Endothelial cell of umbilical vein (primary cell): ENCODE measurements at regions not wholly inside any gene's neighbourhood (a gene's known extent, or its start where the extent isn't known, plus 50 kb on each side); places are given as distances from the start of the nearest gene placed in this dataset.

ENCODE experiments used
- BruUV-seq: library from RNA; stranded (reverse); fragments of 400-500 nt; replicated peaks from 2 replicates; lab custom pipeline; 2021; lab: Mats Ljungman, UMichigan
- CTCF ChIA-PET: fragments of 300-600, 350-600 bp; sonication (Branson Sonifier 250); formaldehyde crosslinking; loops from one replicate; lab custom pipeline; 2021; ENCODE audit warnings: antibody characterized with exemption, inconsistent platforms; lab: Charles Lee
- POLR2A ChIA-PET: fragments of 300-600, 350-600 bp; sonication (Branson Sonifier 250); formaldehyde crosslinking; loops from one replicate; lab custom pipeline; 2021; ENCODE audit warnings: antibody characterized with exemption, inconsistent platforms; lab: Charles Lee
- DNase-seq: peaks from one replicate; pipeline ENCODE4 v3.0.0-alpha.2; 2011; ENCODE audit warnings: low read depth, low spot score
- FAIRE-seq: peaks from 2 replicates; lab custom pipeline; 2011; peaks lifted over from hg19 to GRCh38; lab: Jason Lieb, UNC
- H2AFZ ChIP-seq: 2 replicates; pipeline ENCODE4 v1.6.0; 2012; ENCODE audit warnings: low read depth, low read length, control low read depth, inconsistent platforms
- H3K27ac ChIP-seq: 2 replicates; pipeline ENCODE4 v1.5.1; 2011; ENCODE audit warnings: low read depth, mild to moderate bottlenecking, control low read depth, low read length, moderate library complexity; ENCODE audit not compliant: insufficient read depth
- H3K27me3 ChIP-seq, 2 experiments: 2 replicates each; pipeline versions ENCODE4 v1.6.0 to v1.6.1; 2011; ENCODE audit warnings: low read length in 2 of 2, mixed read lengths in 1 of 2; ENCODE audit not compliant: control insufficient read depth in 2 of 2, insufficient read depth in 2 of 2
- H3K36me3 ChIP-seq, 2 experiments: 2 replicates in 1 of 2; 3 replicates in 1 of 2; pipeline ENCODE4 v1.5.1; 2011; ENCODE audit warnings: low read length in 2 of 2, mild to moderate bottlenecking in 1 of 2, moderate library complexity in 1 of 2; ENCODE audit not compliant: control insufficient read depth in 2 of 2, insufficient read depth in 2 of 2; ENCODE audit errors: extremely low read depth in 1 of 2
- H3K4me1 ChIP-seq: 3 replicates; pipeline ENCODE4 v1.5.1; 2011; ENCODE audit warnings: mild to moderate bottlenecking, low read length; ENCODE audit not compliant: control insufficient read depth, insufficient read depth; ENCODE audit errors: extremely low read depth
- H3K4me2 ChIP-seq: 2 replicates; pipeline ENCODE4 v1.6.1; 2011; ENCODE audit warnings: low read length, control low read depth, mixed read lengths; ENCODE audit not compliant: insufficient read depth
- H3K4me3 ChIP-seq, 3 experiments: fragments of 200-600 bp in 1 of 3; sonication (generic), shearing (Covaris generic) in 1 of 3; replicated peaks in 1 of 3; 2 replicates each; pipeline ENCODE4 v1.5.1; 2011 to 2016; ENCODE audit warnings: control low read depth in 3 of 3, low read length in 3 of 3, mild to moderate bottlenecking in 2 of 3, inconsistent platforms in 1 of 3, low read depth in 1 of 3, moderate library complexity in 1 of 3; ENCODE audit not compliant: insufficient read depth in 1 of 3
- H3K79me2 ChIP-seq: 2 replicates; pipeline ENCODE4 v1.6.0; 2012; ENCODE audit warnings: low read length, inconsistent platforms; ENCODE audit not compliant: control insufficient read depth, insufficient read depth
- H3K9ac ChIP-seq: replicated peaks from 2 replicates; pipeline ENCODE3; 2011; ENCODE audit warnings: low read length, control low read depth; ENCODE audit not compliant: insufficient read depth; ENCODE audit errors: extremely low read depth
- H3K9me1 ChIP-seq: replicated peaks from 3 replicates; pipeline ENCODE4 v1.6.0; 2011; ENCODE audit warnings: mild to moderate bottlenecking, low read length; ENCODE audit not compliant: control insufficient read depth, insufficient read depth; ENCODE audit errors: extremely low read depth
- H3K9me3 ChIP-seq: replicated peaks from 2 replicates; pipeline ENCODE4 v1.5.1; 2012; ENCODE audit warnings: low read length, inconsistent platforms; ENCODE audit not compliant: control insufficient read depth, insufficient read depth
- H4K20me1 ChIP-seq: replicated peaks from 2 replicates; pipeline ENCODE3; 2011; ENCODE audit warnings: mild to moderate bottlenecking, low read length; ENCODE audit not compliant: control insufficient read depth, insufficient read depth; ENCODE audit errors: extremely low read depth
- CTCF ChIP-seq, 2 donors: IDR thresholded peaks; 1 replicate in 1 of 2; 2 replicates in 1 of 2; pipeline ENCODE4 v1.5.1; 2011; ENCODE audit warnings: low read length in 2 of 2, mild to moderate bottlenecking in 2 of 2, moderate library complexity in 2 of 2, control low read depth in 1 of 2, inconsistent platforms in 1 of 2, low read depth in 1 of 2; ENCODE audit not compliant: insufficient read depth in 1 of 2; ENCODE audit errors: extremely low read depth in 1 of 2
- EZH2 ChIP-seq: IDR thresholded peaks from 2 replicates; pipeline ENCODE4 v1.6.1; 2012; ENCODE audit warnings: borderline replicate concordance, low read depth, mild to moderate bottlenecking, moderate library complexity, low read length, inconsistent platforms; ENCODE audit not compliant: severe bottlenecking
- FOS ChIP-seq: IDR thresholded peaks from 2 replicates; pipeline ENCODE4 v1.6.1; 2011; ENCODE audit warnings: mild to moderate bottlenecking, low read length, moderate library complexity, borderline replicate concordance; ENCODE audit not compliant: insufficient read depth
- GATA2 ChIP-seq: IDR thresholded peaks from 2 replicates; pipeline ENCODE4 v1.7.0; 2011; ENCODE audit warnings: low read depth, mild to moderate bottlenecking, moderate library complexity, mixed read lengths, low read length; ENCODE audit not compliant: insufficient read length, insufficient read depth
- JUN ChIP-seq: IDR thresholded peaks from 2 replicates; pipeline ENCODE4 v1.6.1; 2011; ENCODE audit warnings: borderline replicate concordance, low read depth; ENCODE audit not compliant: insufficient read length, insufficient read depth
- MAX ChIP-seq: IDR thresholded peaks from 2 replicates; pipeline ENCODE4 v1.6.1; 2011; ENCODE audit not compliant: insufficient read depth, insufficient read length
- MYC ChIP-seq: IDR thresholded peaks from one replicate; pipeline ENCODE4 v1.6.1; 2011; ENCODE audit warnings: mild to moderate bottlenecking, low read depth, low read length
- POLR2A ChIP-seq: IDR thresholded peaks from 2 replicates; pipeline ENCODE4 v1.6.1; 2012; ENCODE audit warnings: low read depth, mild to moderate bottlenecking, control low read depth, low read length
- POLR2AphosphoS5 ChIP-seq: IDR thresholded peaks from 2 replicates; pipeline ENCODE4 v1.6.1; 2012; ENCODE audit warnings: low read depth, mild to moderate bottlenecking, control low read depth, low read length, moderate library complexity; ENCODE audit not compliant: insufficient read depth
- dilution Hi-C: fragments of 300-500 bp; cut with MboI; formaldehyde crosslinking; loops from one replicate; pipeline ENCODE4 v1.15.0; 2019; ENCODE audit warnings: low sequenced_read_pairs; ENCODE audit not compliant: extremely low pct_ligation_motif_present
- intact Hi-C: fragments of 100-400 bp; cut with micrococcal nuclease; formaldehyde crosslinking; loops from one replicate; pipeline ENCODE4 v1.10.0; 2022

- CTCF ChIA-PET: no interaction called here
- Histone ChIP-seq H3K36me3 (no peaks in the 10 kb centered on the region), H3K27ac (no peak overlapping the region), H2AFZ (no peak overlapping the region), H3K9me1 (no peaks in the 10 kb centered on the region), H3K4me3 (no peak overlapping the region), H3K9ac (no peak overlapping the region), H3K4me2 (no peak overlapping the region), H3K4me1 (no peaks in the 10 kb centered on the region), H3K27me3 (no peaks in the 10 kb centered on the region), H3K9me3 (no peaks in the 10 kb centered on the region), H3K79me2 (no peaks in the 10 kb centered on the region), H4K20me1 (no peaks in the 10 kb centered on the region)
- POLR2A ChIA-PET: no interaction called here
- no TSS peak for BruUV-seq
- FAIRE-seq: no peak
- dilution Hi-C loops: no loop called here
- no peak for DNase-seq
- TF ChIP-seq EZH2: no peak
- TF ChIP-seq JUN: no peak
- no peak for TF ChIP-seq MYC
- TF ChIP-seq MAX: no peak
- intact Hi-C loops: no loop called here
These were observed 120.5 kb downstream of the TUSC1 start for GRCh38 chr9:25557645-25558300.

DNA sequence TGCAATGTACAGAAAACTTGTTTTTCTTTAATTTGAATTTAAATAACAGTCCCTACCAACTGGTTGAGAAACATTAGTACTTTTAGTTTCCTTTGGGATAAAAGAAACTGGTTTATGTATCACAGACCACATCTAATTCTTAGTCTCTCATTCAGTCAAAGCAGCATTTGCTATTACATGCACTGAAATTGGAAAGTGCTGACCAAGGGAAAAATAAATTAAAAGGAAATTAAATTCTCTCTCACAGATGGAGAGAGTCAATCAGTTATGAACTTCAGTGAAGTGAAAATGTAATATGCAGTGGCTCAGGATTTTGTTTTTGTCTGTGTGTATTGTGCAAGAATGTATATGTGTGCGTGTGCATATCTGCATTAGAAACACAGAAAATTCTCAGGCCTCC is 121.7 kb downstream of the TUSC1 start:
- Histone ChIP-seq H3K27ac (no peak overlapping the region), H3K9ac (no peak overlapping the region), H3K9me1 (no peaks in the 10 kb centered on the region), H3K4me2 (no peak overlapping the region), H3K79me2 (no peaks in the 10 kb centered on the region), H2AFZ (no peak overlapping the region), H3K36me3 (no peaks in the 10 kb centered on the region), H3K4me1 (no peaks in the 10 kb centered on the region), H3K4me3 (no peak overlapping the region), H3K9me3 (no peaks in the 10 kb centered on the region), H3K27me3 (no peaks in the 10 kb centered on the region), H4K20me1 (no peaks in the 10 kb centered on the region)
- dilution Hi-C loops: no loop called here
- POLR2A ChIA-PET: no interaction called here
- intact Hi-C loops: no loop called here
- TF ChIP-seq JUN: no peak
- TF ChIP-seq POLR2AphosphoS5: no peak
- TF ChIP-seq MAX: no peak
- no peak for TF ChIP-seq GATA2
- TF ChIP-seq EZH2: no peak
- no peak for TF ChIP-seq FOS
- no peak for TF ChIP-seq CTCF (IDR thresholded peaks at IDR 0.05; ENCODE audit: extremely low read depth in 1 of 2, insufficient read depth in 1 of 2, low read depth in 1 of 2, low read length in 2 of 2)
- no peak for TF ChIP-seq MYC
- TF ChIP-seq POLR2A: no peak
- no peak for DNase-seq
- BruUV-seq: no TSS peak
- CTCF ChIA-PET: no interaction called here
- no peak for FAIRE-seq
